HG03097 (cell line): ENCODE measurements at regions not wholly inside any gene's neighbourhood (a gene's known extent, or its start where the extent isn't known, plus 50 kb on each side); places are given as distances from the start of the nearest gene placed in this dataset.

Experiments
- ATAC-seq: cut with Tn5 transposase; IDR thresholded peaks from one replicate; pipeline ENCODE4 v1.9.1; 2021; ENCODE audit not compliant: unreplicated experiment, low FRiP score

DNA sequence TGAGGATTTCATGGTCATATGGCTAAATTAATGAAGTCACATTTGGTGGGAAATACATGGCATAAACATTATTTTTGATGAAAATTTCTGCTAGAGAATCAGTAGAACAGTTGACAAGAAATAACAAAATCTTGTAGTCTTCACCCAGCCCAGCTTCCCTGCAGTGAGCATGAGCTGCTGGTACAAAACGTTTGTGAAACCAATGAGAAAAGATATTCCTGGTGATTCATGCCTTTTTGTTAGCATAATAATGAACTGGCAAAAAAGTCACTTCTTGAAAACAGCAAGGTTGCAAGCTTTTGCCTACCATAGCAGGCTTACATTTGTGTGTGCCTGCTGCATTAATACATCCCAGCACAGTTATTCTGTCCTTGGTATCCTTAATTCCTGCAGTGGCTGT, 475.9 kb upstream of the HTR2A start:
- ATAC-seq = no peak

DNA sequence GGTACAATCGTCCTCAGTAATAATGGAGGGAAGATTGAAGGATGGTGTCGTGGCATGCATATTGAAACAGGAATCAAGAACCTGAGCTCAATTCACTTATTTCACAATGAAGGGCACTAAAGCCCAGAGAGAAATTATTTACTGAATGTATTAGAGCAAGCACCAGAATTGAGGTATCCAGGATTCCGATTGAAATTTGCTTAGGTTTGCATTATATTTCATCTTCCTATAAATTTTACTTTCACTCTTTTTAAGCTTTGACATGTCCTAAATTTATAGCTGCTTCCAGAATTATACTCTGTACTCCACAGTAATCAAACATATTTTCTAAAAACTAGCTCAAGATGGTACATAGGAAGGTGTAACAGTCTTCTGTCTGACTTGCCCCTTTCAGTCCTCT, 454.9 kb upstream of the HTR2A start:
- ATAC-seq = no peak

DNA sequence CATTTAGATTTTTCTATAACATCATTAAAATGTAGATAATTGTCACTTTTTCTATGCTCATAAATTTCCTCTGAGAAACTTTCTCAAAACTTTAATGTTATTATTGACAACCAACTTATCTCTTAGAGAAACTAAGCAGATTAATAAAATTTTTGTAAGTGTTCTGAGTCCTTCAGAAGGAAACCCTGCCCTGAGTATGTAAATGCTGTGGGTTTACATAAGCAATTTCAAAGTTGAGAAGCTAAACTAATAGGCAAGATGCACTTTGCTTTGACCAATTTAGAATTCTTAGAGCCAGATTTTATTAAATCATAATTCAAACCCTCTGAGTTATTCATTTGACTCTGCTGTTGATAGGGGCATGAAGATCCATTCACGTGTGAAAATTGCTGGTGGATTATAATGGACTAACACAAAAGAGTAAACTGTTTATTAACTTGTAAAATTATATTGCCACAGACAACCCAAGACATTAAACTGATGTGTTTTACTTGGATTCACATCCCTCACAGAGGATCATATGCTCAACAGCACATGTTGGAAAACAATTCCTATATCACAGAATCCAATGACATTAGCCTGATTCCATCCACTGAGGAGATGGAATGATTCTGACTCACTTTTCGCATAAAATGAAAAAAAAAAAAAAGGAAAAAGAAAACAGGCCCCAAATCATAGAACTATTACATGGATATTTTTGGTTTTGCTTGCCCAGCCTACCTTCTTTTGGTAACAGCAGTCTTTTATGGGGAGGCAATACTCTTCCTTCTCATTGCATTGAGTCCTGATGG, 453.7 kb upstream of the HTR2A start:
- no peak for ATAC-seq

DNA sequence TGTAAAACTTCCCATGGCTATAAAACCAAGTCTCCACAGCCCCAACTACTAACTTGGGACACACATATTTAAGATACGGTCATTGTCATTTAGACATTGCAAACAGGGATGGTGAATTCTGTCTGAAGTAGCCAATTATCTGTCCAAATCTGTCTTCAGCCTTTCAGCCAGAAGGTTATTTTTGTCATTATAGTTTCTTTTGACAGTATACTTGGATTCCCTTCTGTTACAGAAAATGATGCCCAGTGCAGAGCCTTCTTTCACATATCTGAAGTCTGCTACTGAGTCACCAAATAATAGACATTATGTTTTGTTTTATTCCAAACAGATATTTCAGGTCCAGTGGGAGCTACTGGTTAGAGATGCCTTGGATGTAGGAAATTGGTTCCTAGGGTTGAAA, 452.4 kb upstream of the HTR2A start:
- ATAC-seq = no peak

DNA sequence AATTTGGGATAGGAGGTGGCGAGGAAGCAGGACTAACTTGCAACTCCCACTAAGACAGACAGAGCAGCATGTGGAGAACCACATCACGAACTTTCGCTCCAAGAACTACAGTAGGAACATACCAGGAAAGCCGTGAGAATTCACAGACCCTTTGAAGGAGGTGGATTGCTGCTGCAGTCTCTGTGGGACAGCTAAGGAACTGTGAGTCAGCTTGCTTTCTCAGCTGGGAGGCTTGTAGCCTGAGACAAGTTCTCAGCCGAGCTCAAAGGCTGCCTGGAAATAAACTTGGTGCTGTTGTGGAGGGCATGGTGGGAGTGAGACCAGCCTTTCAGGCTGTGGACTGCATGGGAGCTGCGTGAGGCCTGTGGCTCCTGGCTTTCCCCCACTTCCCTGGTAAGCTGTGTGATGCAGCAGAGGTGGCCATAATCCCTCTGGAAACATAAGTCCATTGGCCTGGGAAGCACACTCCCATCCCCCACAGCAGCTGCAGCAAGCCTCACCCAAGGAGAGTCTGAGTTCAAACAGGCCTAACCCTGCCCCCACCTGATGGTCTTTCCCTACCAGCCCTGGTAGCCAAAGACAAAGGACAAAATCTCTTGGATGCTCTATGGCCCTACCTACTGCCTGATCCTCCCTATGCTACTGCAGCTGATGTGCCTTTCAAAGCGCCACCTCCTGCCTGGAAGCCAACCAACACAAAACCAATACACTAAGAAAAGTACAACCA, 441.1 kb upstream of the HTR2A start:
- ATAC-seq = no peak

DNA sequence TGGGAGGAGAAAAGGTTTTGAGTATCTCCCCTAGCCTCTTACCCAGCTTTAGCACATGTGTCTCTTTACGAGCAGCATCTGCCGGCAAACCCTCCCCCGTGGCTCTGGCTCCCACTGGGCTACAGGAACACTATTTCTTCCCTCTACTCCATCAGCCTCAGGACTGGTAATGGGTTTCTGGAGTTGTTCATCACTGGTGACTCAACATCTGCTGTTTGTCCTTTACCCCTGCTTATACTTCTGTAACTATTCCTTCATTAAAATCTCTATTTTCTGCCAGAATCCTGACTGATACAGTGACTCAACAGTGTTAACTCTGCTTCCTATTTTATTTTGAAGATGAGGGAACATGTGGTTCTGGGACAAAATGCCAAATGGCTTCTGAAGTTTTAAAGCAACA, 437.3 kb upstream of the HTR2A start:
- no peak for ATAC-seq

DNA sequence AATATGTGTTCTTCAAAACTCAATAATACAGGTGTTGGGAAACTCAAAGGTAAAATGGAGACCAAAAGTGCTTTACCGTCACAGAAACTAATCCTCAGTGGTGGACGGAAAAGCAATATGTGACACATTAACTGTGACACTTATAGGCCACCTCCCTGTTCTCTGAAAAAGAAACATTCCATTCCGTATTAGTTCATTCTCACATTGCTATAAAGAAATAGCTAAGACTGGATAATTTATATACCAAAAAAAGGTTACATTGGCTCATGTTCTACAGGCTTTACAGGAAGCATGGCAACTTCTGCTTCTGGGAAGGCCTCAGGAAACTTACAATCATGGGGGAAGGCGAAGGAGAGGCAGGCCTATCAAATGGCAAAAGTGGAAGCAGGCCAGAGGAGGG, 435.3 kb upstream of the HTR2A start:
- no peak for ATAC-seq

DNA sequence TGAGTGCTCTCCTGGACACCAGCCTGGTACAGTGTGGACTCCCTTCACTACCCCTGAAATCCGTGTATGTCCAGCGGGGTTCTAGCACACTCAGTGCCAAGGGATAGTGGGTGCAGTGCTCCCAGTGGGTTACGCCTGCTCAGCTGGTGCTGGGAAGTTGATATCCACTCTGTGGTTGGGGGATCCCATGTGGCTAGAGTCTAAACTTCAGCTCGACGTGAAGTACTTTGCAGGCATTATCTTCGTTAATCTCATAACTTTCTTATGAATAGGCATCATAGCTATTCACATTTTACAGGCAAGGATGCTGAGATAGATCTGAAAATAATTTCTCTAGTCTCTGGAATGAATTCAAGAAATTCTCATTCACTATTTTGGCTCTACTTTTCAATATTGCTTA, 433.2 kb upstream of the HTR2A start:
- ATAC-seq = no peak

DNA sequence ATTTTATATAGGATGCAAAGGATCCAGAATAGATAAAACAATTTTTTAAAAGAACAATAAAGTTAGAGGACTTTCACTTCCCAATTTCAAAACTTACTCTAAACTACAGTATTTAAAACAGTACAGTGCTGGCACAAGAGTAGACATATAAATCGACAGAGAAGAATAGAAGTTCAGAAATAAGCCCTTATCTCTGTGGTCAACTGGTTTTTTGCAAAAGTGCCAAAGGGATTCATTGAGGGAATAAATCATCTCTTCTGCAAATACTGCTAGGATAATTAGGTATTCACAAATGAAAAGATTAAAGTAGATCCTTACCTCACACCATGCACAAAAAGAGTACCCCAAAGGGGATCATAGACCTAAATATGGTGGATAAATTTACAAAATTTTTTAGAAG, 431.0 kb upstream of the HTR2A start:
- no peak for ATAC-seq

DNA sequence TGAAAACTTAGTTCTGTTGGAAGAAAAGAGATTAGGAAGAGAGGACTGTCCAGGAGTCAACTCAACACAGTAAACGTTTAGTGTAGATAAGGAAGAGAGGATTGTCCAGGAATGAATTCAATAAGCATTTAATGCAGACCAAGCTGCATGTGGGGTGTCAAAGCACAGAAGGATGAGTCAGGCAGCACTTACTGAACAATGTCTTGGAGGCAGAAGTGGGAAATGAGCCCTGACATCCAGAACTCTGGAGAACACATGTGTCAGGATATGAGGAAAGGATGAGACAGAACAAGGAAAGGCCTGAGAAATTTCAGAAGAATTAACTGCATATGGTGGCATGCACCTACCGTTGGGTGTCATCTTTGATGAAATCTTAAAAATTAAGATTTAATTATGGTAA, 429.2 kb upstream of the HTR2A start:
- ATAC-seq = no peak

DNA sequence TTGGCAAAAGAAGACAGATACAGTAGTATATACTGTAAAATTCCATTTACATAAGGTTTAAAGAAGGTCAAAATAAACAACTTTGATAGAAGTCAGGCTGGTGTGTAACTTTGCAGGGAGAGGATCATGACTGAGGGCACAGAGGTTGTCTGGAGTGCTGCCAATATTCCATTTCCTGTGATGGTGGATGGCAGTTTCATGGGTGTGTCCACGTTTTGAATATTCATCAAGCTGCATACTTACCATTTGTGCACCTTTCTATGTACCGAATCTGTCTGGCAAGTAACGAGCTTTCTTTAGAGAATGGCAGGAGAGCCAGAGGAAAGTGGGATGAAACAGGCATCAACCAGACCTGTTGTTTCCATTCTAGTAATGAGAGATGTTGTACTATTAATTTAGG, 420.5 kb upstream of the HTR2A start:
- no peak for ATAC-seq

DNA sequence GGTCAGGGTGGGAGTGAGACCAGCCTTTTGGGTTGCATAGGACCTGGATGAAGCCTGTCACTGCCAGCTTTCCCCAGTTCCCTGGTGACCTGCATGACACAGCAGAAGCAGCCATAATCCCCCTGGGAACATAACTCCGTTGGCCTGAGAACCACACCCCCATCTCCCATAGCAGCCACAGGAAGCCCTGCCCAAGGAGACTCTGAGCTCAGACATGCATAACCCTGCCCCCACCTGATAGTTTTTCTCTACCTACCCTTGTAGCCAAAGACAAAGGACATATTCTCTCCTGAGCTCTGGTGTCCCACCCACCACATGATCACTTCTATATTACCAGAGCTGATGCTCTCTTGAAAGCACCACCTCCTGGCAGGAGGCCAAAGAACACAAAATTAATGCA, 413.5 kb upstream of the HTR2A start:
- no peak for ATAC-seq

DNA sequence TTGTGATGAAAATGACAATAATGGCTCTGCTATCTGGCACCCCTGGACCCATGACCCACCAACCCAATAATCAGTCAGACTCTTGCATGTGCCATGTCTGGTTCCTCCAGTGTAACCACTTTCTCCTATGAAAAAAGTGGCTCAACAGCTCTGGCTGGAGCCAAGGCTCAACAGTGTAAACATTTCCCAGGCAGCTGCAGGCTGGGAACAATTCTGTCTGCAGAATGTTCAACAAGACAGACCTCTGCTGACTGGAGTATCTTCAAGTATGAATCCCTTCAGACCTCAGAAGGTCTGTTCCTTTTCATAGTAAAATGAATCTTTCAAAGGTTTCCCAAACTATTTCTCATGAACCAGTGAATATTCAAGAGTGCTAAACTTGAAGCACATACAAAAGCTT, 410.1 kb upstream of the HTR2A start:
- ATAC-seq = no peak

DNA sequence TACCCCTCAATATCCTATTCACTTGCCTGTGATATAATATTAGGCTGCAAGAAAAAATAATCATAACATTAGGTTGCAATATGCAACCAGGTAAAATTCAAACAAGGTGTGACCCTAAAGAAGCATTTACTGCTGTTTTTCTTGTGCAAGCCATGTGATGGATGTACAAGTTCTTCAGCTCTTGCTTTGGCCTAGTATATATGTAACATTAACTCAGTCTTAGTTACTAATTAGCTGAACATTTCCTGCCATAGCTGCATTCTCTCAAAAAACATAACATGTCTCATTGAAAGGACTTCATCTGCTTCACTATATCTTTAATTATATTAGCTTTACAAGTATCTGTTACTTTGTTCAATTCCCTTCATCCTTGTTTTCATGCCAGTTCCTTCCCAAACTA, 406.8 kb upstream of the HTR2A start:
- ATAC-seq = no peak

DNA sequence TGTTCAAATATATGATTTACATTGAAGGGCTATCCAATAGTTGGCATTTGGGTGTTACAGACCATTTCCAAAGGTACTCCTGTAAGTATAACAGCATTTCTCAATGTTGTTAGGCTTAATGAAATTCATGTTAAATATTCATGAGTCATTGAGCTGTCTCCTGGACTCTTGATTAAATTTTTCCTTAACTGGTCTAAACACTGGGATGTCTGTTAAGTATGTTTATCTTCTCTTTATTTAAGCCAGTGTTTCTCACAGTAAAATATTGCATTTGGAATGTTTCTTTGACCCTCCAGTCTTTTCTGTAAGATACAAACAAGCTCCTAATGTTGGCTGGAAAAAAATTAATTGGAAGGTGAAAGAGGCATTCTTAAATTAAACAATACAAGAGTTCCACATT, 402.5 kb upstream of the HTR2A start:
- no peak for ATAC-seq

DNA sequence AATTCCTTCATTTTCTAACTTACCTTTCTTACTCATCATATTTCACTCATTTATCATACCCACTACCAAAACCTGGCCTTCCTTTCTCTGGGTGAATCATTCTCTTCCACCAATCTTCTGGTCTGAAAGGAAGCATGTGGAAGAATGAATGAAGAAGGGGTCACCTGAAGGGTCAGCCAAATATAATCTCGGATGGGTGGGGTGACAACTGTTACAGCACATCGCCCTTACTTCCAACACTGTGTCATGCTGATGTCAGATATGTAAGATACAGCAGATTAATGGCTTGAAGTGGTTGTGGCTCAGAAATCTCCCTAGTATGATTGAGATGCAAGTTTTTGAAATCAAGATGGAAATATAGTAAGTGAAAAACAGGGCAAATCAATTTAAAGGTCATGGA, 401.7 kb upstream of the HTR2A start:
- ATAC-seq = no peak

DNA sequence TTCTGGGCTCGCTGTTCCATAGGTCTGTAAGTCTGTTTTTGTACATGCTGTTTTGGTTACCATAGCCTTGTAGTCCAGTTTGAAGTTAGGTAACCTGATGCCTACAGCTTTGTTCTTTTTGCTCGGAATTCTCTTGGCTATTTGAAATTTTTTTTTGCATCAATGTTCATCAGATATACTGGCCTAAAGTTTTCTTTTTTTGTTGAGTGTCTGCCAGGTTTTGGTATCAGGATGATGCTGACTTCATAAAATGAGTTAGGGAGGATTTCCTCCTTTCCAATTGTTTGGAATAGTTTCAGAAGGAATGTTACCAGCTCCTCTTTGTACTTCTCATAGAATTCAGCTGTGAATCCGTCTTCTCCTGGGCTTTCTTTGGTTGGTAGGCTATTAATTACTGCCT, 397.8 kb upstream of the HTR2A start:
- ATAC-seq = no peak

DNA sequence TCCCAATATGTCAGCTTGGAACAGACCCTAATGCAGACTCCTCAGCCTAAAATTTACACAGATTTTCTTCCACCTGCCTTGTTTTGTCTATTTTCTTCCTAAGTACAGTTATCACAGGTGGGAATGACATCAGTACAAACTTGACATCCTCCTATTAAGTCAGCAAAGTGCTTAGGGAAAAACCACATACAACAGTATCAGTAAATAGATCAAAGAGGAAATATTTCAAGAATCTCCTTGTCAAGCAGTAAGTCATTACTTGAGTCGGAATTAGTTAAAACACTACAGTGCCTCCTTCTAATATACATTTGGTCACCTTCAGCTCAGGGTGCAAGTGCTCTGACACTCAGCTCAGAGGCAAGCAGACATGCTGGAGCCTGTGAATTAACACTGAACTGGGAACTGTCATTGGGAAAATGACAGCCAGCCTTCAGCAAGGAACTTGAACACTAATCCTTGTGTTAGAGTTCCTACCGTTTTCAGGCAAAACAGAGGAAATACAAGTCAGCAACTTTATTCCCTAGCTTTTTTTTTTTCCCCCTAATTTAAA, 394.3 kb upstream of the HTR2A start:
- no peak for ATAC-seq

DNA sequence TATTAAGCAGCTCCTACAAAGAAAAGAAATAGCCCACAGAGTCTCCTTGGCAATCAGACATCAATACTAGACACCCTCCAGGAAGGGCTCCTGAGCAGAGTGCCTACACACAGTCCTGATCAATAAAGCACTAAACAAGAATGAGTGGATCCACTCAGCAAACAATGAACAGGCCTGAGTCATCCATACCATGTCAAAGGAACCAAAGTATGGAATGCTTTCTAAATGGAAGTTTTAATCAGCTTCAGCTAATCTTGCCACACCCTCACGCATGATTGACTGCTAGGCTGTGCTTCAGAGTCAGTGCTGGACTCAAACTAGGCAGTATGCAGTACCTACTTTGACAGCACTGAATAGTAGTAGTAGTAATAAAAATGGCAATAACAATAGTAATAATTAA, 392.7 kb upstream of the HTR2A start:
- ATAC-seq = no peak

DNA sequence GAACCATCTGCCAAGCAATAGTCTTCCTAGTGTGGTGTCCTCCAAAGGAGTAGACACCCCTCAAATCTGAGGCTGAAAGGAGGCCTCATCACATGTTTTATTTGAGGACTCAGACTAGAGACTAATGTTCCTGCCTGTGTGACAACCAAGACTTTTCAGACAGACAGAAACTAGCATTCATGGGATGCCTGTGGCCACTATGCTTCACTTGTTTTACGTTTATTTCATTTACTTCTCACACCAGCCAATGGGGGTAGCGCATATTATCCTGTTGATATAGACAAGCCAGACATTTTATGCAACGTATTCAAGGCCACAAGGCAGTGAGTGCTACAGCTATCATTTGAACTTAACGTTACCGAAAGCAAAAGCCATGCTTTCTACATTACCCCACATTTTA, 391.7 kb upstream of the HTR2A start:
- ATAC-seq = no peak

DNA sequence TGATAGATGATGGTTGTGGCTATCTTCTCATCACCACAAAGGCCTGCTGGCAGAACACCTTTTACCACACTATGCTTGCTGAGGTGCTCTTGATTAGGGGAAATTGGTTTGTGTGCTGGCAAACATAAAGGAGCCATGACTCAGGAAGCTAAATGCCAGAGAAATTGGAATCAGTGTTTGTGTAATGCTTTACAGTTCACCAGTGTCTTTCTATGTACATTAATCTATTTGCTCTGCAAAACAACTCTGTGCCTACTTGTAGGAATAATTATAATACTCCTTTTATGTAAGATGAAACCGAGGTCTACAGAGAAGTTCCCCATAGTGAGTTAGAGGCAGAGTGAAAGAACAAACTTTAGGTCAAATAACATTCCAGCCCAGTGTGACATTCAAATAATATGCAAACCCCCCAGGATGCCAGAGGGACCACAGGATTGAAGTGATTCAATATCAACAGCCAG, 390.5 kb upstream of the HTR2A start:
- ATAC-seq = no peak

DNA sequence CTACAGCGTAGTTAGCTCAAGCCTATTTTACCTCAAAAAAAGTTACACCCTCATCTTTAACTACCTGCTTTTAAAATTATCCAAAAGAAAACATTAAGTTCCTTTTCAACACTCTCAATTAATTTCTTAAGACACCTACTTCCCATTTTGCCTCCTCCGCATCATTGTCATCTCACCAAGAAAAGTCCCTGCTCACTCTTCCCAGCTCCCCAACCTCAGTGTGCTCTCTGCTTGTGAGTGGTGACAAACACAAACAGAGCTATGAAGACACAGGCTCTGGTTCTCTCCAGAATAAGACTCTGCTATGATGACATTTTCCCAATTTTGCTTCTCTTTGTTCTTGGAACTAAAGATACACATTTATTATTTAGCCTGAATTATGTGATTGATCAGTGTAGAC, 385.1 kb upstream of the HTR2A start:
- no peak for ATAC-seq
